GM19438 (cell line): ENCODE measurements at regions not wholly inside any gene's neighbourhood (a gene's known extent, or its start where the extent isn't known, plus 50 kb on each side); places are given as distances from the start of the nearest gene placed in this dataset.
"Not testable (repeated sequence)": the region's sequence is repeated elsewhere in the genome, so short reads cannot be mapped to it uniquely, and the experiment has no call there.

ENCODE experiments used
- ATAC-seq: cut with Tn5 transposase; IDR thresholded peaks from one replicate; pipeline ENCODE4 v1.9.1; 2021; ENCODE audit warnings: low read depth; ENCODE audit not compliant: unreplicated experiment

GRCh38 chr1:194407238-194407637, 1220.8 kb upstream of the B3GALT2 start:
- ATAC-seq, result not testable (repeated sequence)

- ATAC-seq, result no peak
These were observed 1208.3 kb upstream of the B3GALT2 start for GRCh38 chr1:194394676-194395075.

GRCh38 chr1:194387531-194387930, 1201.1 kb upstream of the B3GALT2 start:
- ATAC-seq, result no peak

- ATAC-seq, result no peak
These were observed 1192.1 kb upstream of the B3GALT2 start for GRCh38 chr1:194378517-194378916.

- ATAC-seq, result no peak
These were observed 1188.2 kb upstream of the B3GALT2 start for GRCh38 chr1:194374649-194375048.

- no peak for ATAC-seq
These were observed 1185.9 kb upstream of the B3GALT2 start for GRCh38 chr1:194372266-194372665.

- ATAC-seq, result no peak
These were observed 1183.2 kb upstream of the B3GALT2 start for GRCh38 chr1:194369622-194370021.

- ATAC-seq, result no peak
These were observed 1182.6 kb upstream of the B3GALT2 start for GRCh38 chr1:194369060-194369459.

- ATAC-seq, result no peak
These were observed 1180.7 kb upstream of the B3GALT2 start for GRCh38 chr1:194367121-194367520.

- ATAC-seq, result no peak
These were observed 1180.3 kb upstream of the B3GALT2 start for GRCh38 chr1:194366705-194367104.

- no peak for ATAC-seq
These were observed 1175.9 kb upstream of the B3GALT2 start for GRCh38 chr1:194362327-194362726.

- ATAC-seq, result no peak
These were observed 1175.1 kb upstream of the B3GALT2 start for GRCh38 chr1:194361374-194362131.

- no peak for ATAC-seq
These were observed 1171.8 kb upstream of the B3GALT2 start for GRCh38 chr1:194358208-194358581.

- ATAC-seq, result not testable (repeated sequence)
These were observed 1171.3 kb upstream of the B3GALT2 start for GRCh38 chr1:194357573-194358207.

- no peak for ATAC-seq
These were observed 1169.2 kb upstream of the B3GALT2 start for GRCh38 chr1:194355488-194356106.

GRCh38 chr1:194353121-194353520, 1166.7 kb upstream of the B3GALT2 start:
- ATAC-seq, result no peak

GRCh38 chr1:194347200-194347599, 1160.8 kb upstream of the B3GALT2 start:
- no peak for ATAC-seq

- ATAC-seq, result no peak
These were observed 1156.3 kb upstream of the B3GALT2 start for GRCh38 chr1:194342484-194343262.

- no peak for ATAC-seq
These were observed 1155.2 kb upstream of the B3GALT2 start for GRCh38 chr1:194341587-194341986.

- ATAC-seq, result no peak
These were observed 1153.1 kb upstream of the B3GALT2 start for GRCh38 chr1:194339471-194339870.
